Heart left ventricle (tissue), 13 donors: ENCODE measurements at regions not wholly inside any gene's neighbourhood (a gene's known extent, or its start where the extent isn't known, plus 50 kb on each side); places are given as distances from the start of the nearest gene placed in this dataset.

ENCODE experiments used
- POLR2A ChIP-seq, 2 donors: fragments of 450-650 bp; IDR thresholded peaks; one replicate each; pipeline ENCODE4 v1.6.1; 2017; ENCODE audit warnings: antibody characterized with exemption in 2 of 2, mild to moderate bottlenecking in 2 of 2, moderate library complexity in 2 of 2
- TF ChIP-seq, protein P1 (sequence below), 12 donors: fragments of 200-600 bp; sonication (generic) in 4 of 12; IDR thresholded peaks; one replicate each; pipeline versions ENCODE4 v1.5.0 to v1.8.0; 2018 to 2022; ENCODE audit warnings: antibody characterized with exemption in 12 of 12, mild to moderate bottlenecking in 5 of 12
- donor health status: ischemic (EF 13 %, LVEDD 7.1; RV severe dilation, severe dysfunction).
- donor health status: DM: no; HTN: yes; CAD: no.
- donor health status: DM: no; HTN: no; CAD: no.
- donor health status: ischemic (EF 25% LVEDD 6.9; RV normal size, moderate dysfunction).
- donor health status: ischemic (EF 25% LVEDD 5.7; RV mildly dilated, moderate dysfunction).
- donor health status: ischemic (EF 35%, LVEDD 5.7; RV mildly dilated, moderate dysfunction).
- donor health status: nonischemic (EF 11% LVEDD 7.7; RV severe dilation, severe dysfunction).
- donor health status: DM: yes; HTN: yes; CAD: no.
- donor health status: PGD.
- donor health status: ischemic (EF 29% LVEDD 5.4; RV normal size, mild dysfunction).
- donor health status: nonischemic (EF 23%, LVEDD 6.1; RV moderate dilation, normal function).

DNA sequence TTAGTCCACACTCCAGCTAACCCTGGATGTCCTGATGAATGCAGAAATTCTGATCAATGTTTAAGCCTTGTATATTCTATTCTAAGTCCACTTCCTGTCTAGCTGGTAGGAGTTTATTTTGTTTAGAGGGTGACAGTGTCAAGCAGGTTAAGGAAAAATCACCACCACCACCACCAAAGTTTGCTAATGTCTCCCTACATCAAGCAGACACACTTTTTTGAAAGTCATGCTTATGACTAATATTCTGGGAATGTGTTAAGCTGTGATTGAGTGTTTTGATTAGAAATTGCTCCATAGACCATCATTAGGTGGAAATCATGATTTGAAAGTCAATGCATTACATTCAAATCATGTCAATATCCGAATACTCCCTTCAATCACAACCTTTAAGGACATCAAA lies 1530.1 kb downstream of the MAT2B start:
- TF ChIP-seq, protein P1, sequence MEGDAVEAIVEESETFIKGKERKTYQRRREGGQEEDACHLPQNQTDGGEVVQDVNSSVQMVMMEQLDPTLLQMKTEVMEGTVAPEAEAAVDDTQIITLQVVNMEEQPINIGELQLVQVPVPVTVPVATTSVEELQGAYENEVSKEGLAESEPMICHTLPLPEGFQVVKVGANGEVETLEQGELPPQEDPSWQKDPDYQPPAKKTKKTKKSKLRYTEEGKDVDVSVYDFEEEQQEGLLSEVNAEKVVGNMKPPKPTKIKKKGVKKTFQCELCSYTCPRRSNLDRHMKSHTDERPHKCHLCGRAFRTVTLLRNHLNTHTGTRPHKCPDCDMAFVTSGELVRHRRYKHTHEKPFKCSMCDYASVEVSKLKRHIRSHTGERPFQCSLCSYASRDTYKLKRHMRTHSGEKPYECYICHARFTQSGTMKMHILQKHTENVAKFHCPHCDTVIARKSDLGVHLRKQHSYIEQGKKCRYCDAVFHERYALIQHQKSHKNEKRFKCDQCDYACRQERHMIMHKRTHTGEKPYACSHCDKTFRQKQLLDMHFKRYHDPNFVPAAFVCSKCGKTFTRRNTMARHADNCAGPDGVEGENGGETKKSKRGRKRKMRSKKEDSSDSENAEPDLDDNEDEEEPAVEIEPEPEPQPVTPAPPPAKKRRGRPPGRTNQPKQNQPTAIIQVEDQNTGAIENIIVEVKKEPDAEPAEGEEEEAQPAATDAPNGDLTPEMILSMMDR (IDR thresholded peaks at IDR 0.05) = no peak
- no peak for TF ChIP-seq POLR2A (IDR thresholded peaks at IDR 0.05)
